ENCODE measurements at regions not wholly inside any gene's neighbourhood (a gene's known extent, or its start where the extent isn't known, plus 50 kb on each side); places are given as distances from the start of the nearest gene placed in this dataset.

- DNase-seq (ENCODE audit: low spot score), result no peak
- in situ Hi-C loops (cut with MboI; ENCODE audit: low pct_unique_long_range_greater_than_20kb, low sequenced_read_pairs, unreplicated experiment), result no loop called here
- TF ChIP-seq CTCF (IDR thresholded peaks at IDR 0.05; ENCODE audit: extremely low read depth, insufficient read depth, missing control alignments), result no peak
Measured at GRCh38 chr16:48942996-48943395, 333.0 kb upstream of the N4BP1 start.

GRCh38 chr16:48936811-48937210 lies 326.8 kb upstream of the N4BP1 start:
- TF ChIP-seq CTCF (IDR thresholded peaks at IDR 0.05; ENCODE audit: extremely low read depth, insufficient read depth, missing control alignments), result no peak
- in situ Hi-C loops (cut with MboI; ENCODE audit: low pct_unique_long_range_greater_than_20kb, low sequenced_read_pairs, unreplicated experiment), result no loop called here
- DNase-seq (ENCODE audit: low spot score), result no peak

- no peak for TF ChIP-seq CTCF (IDR thresholded peaks at IDR 0.05; ENCODE audit: extremely low read depth, insufficient read depth, missing control alignments)
- in situ Hi-C loops (cut with MboI; ENCODE audit: low pct_unique_long_range_greater_than_20kb, low sequenced_read_pairs, unreplicated experiment), result no loop called here
- DNase-seq (ENCODE audit: low spot score), result no peak
Measured at GRCh38 chr16:48932216-48932855, 322.4 kb upstream of the N4BP1 start.

GRCh38 chr16:48930951-48931553 lies 321.1 kb upstream of the N4BP1 start:
- in situ Hi-C loops (cut with MboI; ENCODE audit: low pct_unique_long_range_greater_than_20kb, low sequenced_read_pairs, unreplicated experiment), result no loop called here
- no peak for TF ChIP-seq CTCF (IDR thresholded peaks at IDR 0.05; ENCODE audit: extremely low read depth, insufficient read depth, missing control alignments)
- DNase-seq (ENCODE audit: low spot score), result no peak

- in situ Hi-C loops (cut with MboI; ENCODE audit: low pct_unique_long_range_greater_than_20kb, low sequenced_read_pairs, unreplicated experiment), result no loop called here
- no peak for DNase-seq (ENCODE audit: low spot score)
- no peak for TF ChIP-seq CTCF (IDR thresholded peaks at IDR 0.05; ENCODE audit: extremely low read depth, insufficient read depth, missing control alignments)
Measured at GRCh38 chr16:48919791-48920190, 309.8 kb upstream of the N4BP1 start.

- in situ Hi-C loops (cut with MboI; ENCODE audit: low pct_unique_long_range_greater_than_20kb, low sequenced_read_pairs, unreplicated experiment), result no loop called here
- no peak for TF ChIP-seq CTCF (IDR thresholded peaks at IDR 0.05; ENCODE audit: extremely low read depth, insufficient read depth, missing control alignments)
- no peak for DNase-seq (ENCODE audit: low spot score)
Measured at GRCh38 chr16:48918520-48919258, 308.7 kb upstream of the N4BP1 start.
